HEK293 (cell line): ENCODE measurements at regions not wholly inside any gene's neighbourhood (a gene's known extent, or its start where the extent isn't known, plus 50 kb on each side); places are given as distances from the start of the nearest gene placed in this dataset.

Source experiments
- CTCF ChIA-PET: fragments of 350-600 bp; formaldehyde crosslinking; extraction: SDS; loops from one replicate; lab custom pipeline; 2021; ENCODE audit warnings: antibody characterized with exemption; lab: Yijun Ruan, JAX
- POLR2A ChIA-PET: fragments of 300-600 bp; formaldehyde crosslinking; extraction: SDS; loops from one replicate; lab custom pipeline; 2020; ENCODE audit warnings: antibody characterized with exemption, inconsistent platforms; lab: Yijun Ruan, JAX
- H3K27ac ChIP-seq: fragments of 200-500 bp; sonication (Bioruptor generic); 2 replicates; pipeline ENCODE4 v1.5.1; 2014; ENCODE audit warnings: low read depth, low read length, control low read depth, inconsistent platforms; ENCODE audit errors: extremely low read depth
- H3K36me3 ChIP-seq, 2 experiments: fragments of 200-500 bp in 1 of 2; sonication (Bioruptor generic) in 1 of 2; 1 replicate in 1 of 2; 2 replicates in 1 of 2; pipeline ENCODE4 v1.5.1; 2014 to 2017; ENCODE audit warnings: inconsistent platforms in 2 of 2, low read length in 2 of 2; ENCODE audit not compliant: control insufficient read depth in 2 of 2, insufficient read depth in 1 of 2
- H3K4me1 ChIP-seq: fragments of 200-500 bp; sonication (Bioruptor generic); 2 replicates; pipeline ENCODE4 v1.5.1; 2014; ENCODE audit warnings: mild to moderate bottlenecking, low read length, inconsistent platforms; ENCODE audit not compliant: control insufficient read depth, insufficient read depth
- H3K4me3 ChIP-seq: 2 replicates; pipeline ENCODE4 v1.5.1; 2011; ENCODE audit warnings: low read depth, mild to moderate bottlenecking, control low read depth, low read length, moderate library complexity
- H3K9me3 ChIP-seq: fragments of 200-500 bp; sonication (Bioruptor generic); 2 replicates; pipeline ENCODE4 v1.5.1; 2014; ENCODE audit warnings: low read depth, low read length, inconsistent platforms; ENCODE audit not compliant: control insufficient read depth, insufficient read depth
- ELK4 ChIP-seq: IDR thresholded peaks from 2 replicates; pipeline ENCODE4 v1.6.1; 2011; ENCODE audit warnings: mild to moderate bottlenecking, low read depth, low read length, borderline replicate concordance
- GLIS2 ChIP-seq: fragments of 450-650 bp; formaldehyde crosslinking; IDR thresholded peaks from 2 replicates; pipeline ENCODE4 v1.5.1; 2016; ENCODE audit warnings: missing biosample characterization, missing genetic modification characterization
- IKZF3 ChIP-seq: fragments of 450-650 bp; IDR thresholded peaks from 2 replicates; pipeline ENCODE4 v1.5.0; 2018; ENCODE audit warnings: missing biosample characterization, mild to moderate bottlenecking, missing genetic modification characterization, moderate library complexity
- PRDM6 ChIP-seq: fragments of 450-650 bp; formaldehyde crosslinking; IDR thresholded peaks from 2 replicates; pipeline ENCODE4 v1.5.1; 2017; ENCODE audit warnings: missing biosample characterization, missing genetic modification characterization
- SP2 ChIP-seq: fragments of 450-650 bp; formaldehyde crosslinking; IDR thresholded peaks from 2 replicates; pipeline ENCODE4 v1.5.1; 2016; ENCODE audit warnings: missing biosample characterization, missing genetic modification characterization
- TCF7L2 ChIP-seq: IDR thresholded peaks from 2 replicates; pipeline ENCODE4 v1.6.1; 2011; ENCODE audit warnings: low read depth, mild to moderate bottlenecking, inconsistent platforms, low read length, moderate library complexity, borderline replicate concordance
- ZBTB10 ChIP-seq: fragments of 450-650 bp; formaldehyde crosslinking; IDR thresholded peaks from 2 replicates; pipeline ENCODE4 v1.5.1; 2016; ENCODE audit warnings: missing biosample characterization, missing genetic modification characterization
- ZBTB8A ChIP-seq: fragments of 450-650 bp; formaldehyde crosslinking; IDR thresholded peaks from 2 replicates; pipeline ENCODE4 v1.5.1; 2016; ENCODE audit warnings: missing biosample characterization, missing genetic modification characterization
- ZFP37 ChIP-seq: fragments of 450-650 bp; formaldehyde crosslinking; IDR thresholded peaks from 2 replicates; pipeline ENCODE4 v1.5.1; 2016; ENCODE audit warnings: missing biosample characterization, missing genetic modification characterization
- ZNF175 ChIP-seq: fragments of 450-650 bp; formaldehyde crosslinking; IDR thresholded peaks from 2 replicates; pipeline ENCODE4 v1.5.1; 2016; ENCODE audit warnings: missing biosample characterization, missing genetic modification characterization
- ZNF221 ChIP-seq: fragments of 450-650 bp; formaldehyde crosslinking; IDR thresholded peaks from 2 replicates; pipeline ENCODE4 v1.5.1; 2017; ENCODE audit warnings: missing biosample characterization, missing genetic modification characterization, borderline replicate concordance
- ZNF223 ChIP-seq: fragments of 450-650 bp; formaldehyde crosslinking; IDR thresholded peaks from 2 replicates; pipeline ENCODE4 v1.5.1; 2016; ENCODE audit warnings: missing biosample characterization, missing genetic modification characterization
- ZNF248 ChIP-seq: fragments of 450-650 bp; formaldehyde crosslinking; IDR thresholded peaks from 2 replicates; pipeline ENCODE4 v1.5.1; 2017; ENCODE audit warnings: missing biosample characterization, missing genetic modification characterization
- ZNF26 ChIP-seq: fragments of 450-650 bp; formaldehyde crosslinking; IDR thresholded peaks from 2 replicates; pipeline ENCODE4 v1.5.1; 2016; ENCODE audit warnings: missing biosample characterization, missing genetic modification characterization
- ZNF266 ChIP-seq: fragments of 450-650 bp; formaldehyde crosslinking; IDR thresholded peaks from 2 replicates; pipeline ENCODE4 v1.5.1; 2016; ENCODE audit warnings: missing biosample characterization, missing genetic modification characterization, low read depth
- ZNF292 ChIP-seq: fragments of 450-650 bp; formaldehyde crosslinking; IDR thresholded peaks from 2 replicates; pipeline ENCODE4 v1.5.1; 2016; ENCODE audit warnings: low read depth, missing biosample characterization, missing genetic modification characterization, borderline replicate concordance
- ZNF311 ChIP-seq: fragments of 450-650 bp; formaldehyde crosslinking; IDR thresholded peaks from 2 replicates; pipeline ENCODE4 v1.5.1; 2017; ENCODE audit warnings: missing biosample characterization, missing genetic modification characterization, borderline replicate concordance
- ZNF366 ChIP-seq: fragments of 450-650 bp; formaldehyde crosslinking; conservative IDR thresholded peaks from 2 replicates; pipeline ENCODE4 v1.5.1; 2016; ENCODE audit warnings: missing biosample characterization, missing genetic modification characterization
- ZNF416 ChIP-seq: fragments of 450-650 bp; formaldehyde crosslinking; IDR thresholded peaks from 2 replicates; pipeline ENCODE4 v1.5.1; 2016; ENCODE audit warnings: missing biosample characterization, missing genetic modification characterization
- ZNF501 ChIP-seq: fragments of 450-650 bp; formaldehyde crosslinking; IDR thresholded peaks from 2 replicates; pipeline ENCODE4 v1.5.1; 2016; ENCODE audit warnings: missing biosample characterization, missing genetic modification characterization
- ZNF548 ChIP-seq: fragments of 450-650 bp; formaldehyde crosslinking; IDR thresholded peaks from 2 replicates; pipeline ENCODE4 v1.5.1; 2016; ENCODE audit warnings: missing biosample characterization, missing genetic modification characterization
- ZNF560 ChIP-seq: fragments of 450-650 bp; formaldehyde crosslinking; IDR thresholded peaks from 2 replicates; pipeline ENCODE4 v1.5.1; 2017; ENCODE audit warnings: missing biosample characterization, missing genetic modification characterization, borderline replicate concordance
- ZNF571 ChIP-seq: fragments of 450-650 bp; formaldehyde crosslinking; IDR thresholded peaks from 2 replicates; pipeline ENCODE4 v1.5.0; 2017; ENCODE audit warnings: missing biosample characterization, missing genetic modification characterization
- ZNF600 ChIP-seq: fragments of 450-650 bp; formaldehyde crosslinking; IDR thresholded peaks from 2 replicates; pipeline ENCODE4 v1.5.1; 2016; ENCODE audit warnings: missing biosample characterization, missing genetic modification characterization
- ZNF660 ChIP-seq: fragments of 450-650 bp; IDR thresholded peaks from 2 replicates; pipeline ENCODE4 v1.5.1; 2018; ENCODE audit warnings: missing biosample characterization, mild to moderate bottlenecking, missing genetic modification characterization
- ZNF777 ChIP-seq: fragments of 450-650 bp; formaldehyde crosslinking; IDR thresholded peaks from 2 replicates; pipeline ENCODE4 v1.5.1; 2017; ENCODE audit warnings: missing biosample characterization, missing genetic modification characterization, borderline replicate concordance
- ZNF791 ChIP-seq: fragments of 450-650 bp; formaldehyde crosslinking; IDR thresholded peaks from 2 replicates; pipeline ENCODE4 v1.5.1; 2016; ENCODE audit warnings: missing biosample characterization, missing genetic modification characterization
- ZNF837 ChIP-seq: fragments of 450-650 bp; formaldehyde crosslinking; IDR thresholded peaks from 2 replicates; pipeline ENCODE4 v1.5.1; 2016; ENCODE audit warnings: missing biosample characterization, missing genetic modification characterization

GRCh38 chr13:65889368-65889767 is 1340.8 kb downstream of the PCDH9 start:
- H3K9me3 ChIP-seq, result no peaks in the 10 kb centered on the region
- no peaks in the 10 kb centered on the region for H3K4me1 ChIP-seq
- H3K4me3 ChIP-seq, result no peak overlapping the region
- H3K36me3 ChIP-seq, result no peaks in the 10 kb centered on the region
- ChIA-PET CTCF (no interaction called here), POLR2A (no interaction called here)
- TF ChIP-seq ZNF266 (tag by site-specific recombination) (no peak), IKZF3 (no peak), ZNF223 (tag by site-specific recombination) (no peak), ZFP37 (tag by site-specific recombination) (no peak), ZNF548 (tag by site-specific recombination) (no peak), ZNF560 (tag by site-specific recombination) (no peak), ZBTB8A (tag by site-specific recombination) (no peak), ZNF292 (tag by site-specific recombination) (no peak)
- H3K27ac ChIP-seq, result no peak overlapping the region

- no peaks in the 10 kb centered on the region for H3K4me1 ChIP-seq
- ChIA-PET CTCF (interaction anchor here (0.6 to 1.4 kb wide), 6 partner anchors 8 to 1304 kb away, joined by 3 to 7 read pairs (median 3); no protein-coding TSS in a partner anchor), POLR2A (no interaction called here)
- no peaks in the 10 kb centered on the region for H3K9me3 ChIP-seq
- no peak for TF ChIP-seq ZNF248 (tag by site-specific recombination)
- TF ChIP-seq ZNF221 (tag by site-specific recombination), result no peak
- no peak for TF ChIP-seq ZNF791 (tag by site-specific recombination)
- no peak for TF ChIP-seq ZBTB10
- no peak for TF ChIP-seq TCF7L2
- TF ChIP-seq ZNF311, result no peak
- no peak for TF ChIP-seq ZNF837 (tag by site-specific recombination)
- TF ChIP-seq ZNF660 (tag by site-specific recombination), result no peak
- no peak for TF ChIP-seq PRDM6 (tag by site-specific recombination)
- no peak for TF ChIP-seq ZNF416
- no peak for TF ChIP-seq ZNF26 (tag by site-specific recombination)
- TF ChIP-seq ZNF501 (tag by site-specific recombination), result no peak
- TF ChIP-seq ZNF366, result no peak
- TF ChIP-seq ZNF571 (tag by site-specific recombination), result no peak
- no peak for TF ChIP-seq ZNF175 (tag by site-specific recombination)
- TF ChIP-seq ELK4, result no peak
- no peak for TF ChIP-seq SP2 (tag by site-specific recombination)
- no peak for TF ChIP-seq GLIS2
- no peak for TF ChIP-seq ZNF600
- no peak for TF ChIP-seq ZNF777 (tag by site-specific recombination)
- no peak overlapping the region for H3K27ac ChIP-seq
- H3K4me3 ChIP-seq, result no peak overlapping the region
- no peaks in the 10 kb centered on the region for H3K36me3 ChIP-seq
Measured at GRCh38 chr13:65882810-65883209, 1347.3 kb downstream of the PCDH9 start.
